ENCODE measurements at regions not wholly inside any gene's neighbourhood (a gene's known extent, or its start where the extent isn't known, plus 50 kb on each side); places are given as distances from the start of the nearest gene placed in this dataset.

- TF ChIP-seq, protein P1, sequence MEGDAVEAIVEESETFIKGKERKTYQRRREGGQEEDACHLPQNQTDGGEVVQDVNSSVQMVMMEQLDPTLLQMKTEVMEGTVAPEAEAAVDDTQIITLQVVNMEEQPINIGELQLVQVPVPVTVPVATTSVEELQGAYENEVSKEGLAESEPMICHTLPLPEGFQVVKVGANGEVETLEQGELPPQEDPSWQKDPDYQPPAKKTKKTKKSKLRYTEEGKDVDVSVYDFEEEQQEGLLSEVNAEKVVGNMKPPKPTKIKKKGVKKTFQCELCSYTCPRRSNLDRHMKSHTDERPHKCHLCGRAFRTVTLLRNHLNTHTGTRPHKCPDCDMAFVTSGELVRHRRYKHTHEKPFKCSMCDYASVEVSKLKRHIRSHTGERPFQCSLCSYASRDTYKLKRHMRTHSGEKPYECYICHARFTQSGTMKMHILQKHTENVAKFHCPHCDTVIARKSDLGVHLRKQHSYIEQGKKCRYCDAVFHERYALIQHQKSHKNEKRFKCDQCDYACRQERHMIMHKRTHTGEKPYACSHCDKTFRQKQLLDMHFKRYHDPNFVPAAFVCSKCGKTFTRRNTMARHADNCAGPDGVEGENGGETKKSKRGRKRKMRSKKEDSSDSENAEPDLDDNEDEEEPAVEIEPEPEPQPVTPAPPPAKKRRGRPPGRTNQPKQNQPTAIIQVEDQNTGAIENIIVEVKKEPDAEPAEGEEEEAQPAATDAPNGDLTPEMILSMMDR (IDR thresholded peaks at IDR 0.05) = no peak
- no peak for TF ChIP-seq POLR2A (IDR thresholded peaks at IDR 0.05; ENCODE audit: low read length)
- no peak for TF ChIP-seq HOXB5 (CRISPR knock-in tag; IDR thresholded peaks at IDR 0.05)
- no peak for TF ChIP-seq PBX3 (IDR thresholded peaks at IDR 0.05)
- no peak for TF ChIP-seq PHF8 (IDR thresholded peaks at IDR 0.05; ENCODE audit: borderline replicate concordance, low read depth)
Observed at GRCh38 chr6:95837890-95838289, 177.9 kb upstream of the FUT9 start.

Measured in A549 (cell line).